SK-N-SH (cell line): ENCODE measurements at regions not wholly inside any gene's neighbourhood (a gene's known extent, or its start where the extent isn't known, plus 50 kb on each side); places are given as distances from the start of the nearest gene placed in this dataset.
A peak's percentile ranks its signal among the peaks of the same experiment; 100 is the strongest.

ENCODE experiments used
- CTCF ChIA-PET: fragments of 300-600, 350-600 bp; formaldehyde crosslinking; extraction: SDS; loops from one replicate; lab custom pipeline; 2021; lab: Yijun Ruan, JAX
- POLR2A ChIA-PET: fragments of 350-600 bp; sonication (Branson Sonifier 250); formaldehyde crosslinking; extraction: SDS; loops from one replicate; lab custom pipeline; 2020; ENCODE audit warnings: antibody characterized with exemption, inconsistent platforms; lab: Yijun Ruan, JAX
- DNase-seq: peaks from one replicate; pipeline ENCODE4 v3.0.0; 2012
- H2AFZ ChIP-seq: fragments of 200-600 bp; sonication (generic); 2 replicates; pipeline ENCODE4 v1.8.1; 2016; ENCODE audit warnings: antibody characterized with exemption, mild to moderate bottlenecking, low read depth
- H3F3A ChIP-seq: fragments of 200-600 bp; sonication (generic); replicated peaks from 2 replicates; pipeline ENCODE3; 2016; ENCODE audit warnings: antibody characterized with exemption, mild to moderate bottlenecking; ENCODE audit not compliant: insufficient read depth
- H3K27ac ChIP-seq, 2 experiments: fragments of 200-500 bp in 1 of 2; fragments of 200-600 bp in 1 of 2; sonication (Bioruptor generic) in 1 of 2; sonication (generic), shearing (Covaris generic) in 1 of 2; 2 replicates each; pipeline versions ENCODE4 v1.5.1 to v1.6.1; 2014 to 2016; ENCODE audit warnings: low read depth in 2 of 2, inconsistent platforms in 1 of 2, low read length in 1 of 2, mild to moderate bottlenecking in 1 of 2, mixed read lengths in 1 of 2
- H3K27me3 ChIP-seq: fragments of 200-600 bp; sonication (generic), shearing (Covaris generic); 2 replicates; pipeline ENCODE4 v1.6.1; 2016; ENCODE audit warnings: mixed run types; ENCODE audit not compliant: insufficient read depth
- H3K36me3 ChIP-seq, 2 experiments: fragments of 200-500 bp in 1 of 2; fragments of 200-600 bp in 1 of 2; sonication (Bioruptor generic) in 1 of 2; sonication (generic) in 1 of 2; replicated peaks in 1 of 2; 2 replicates each; pipeline versions ENCODE3 to v1.5.1; 2014 to 2016; ENCODE audit warnings: low read length in 1 of 2, mild to moderate bottlenecking in 1 of 2; ENCODE audit not compliant: insufficient read depth in 2 of 2, control insufficient read depth in 1 of 2
- H3K4me1 ChIP-seq, 2 experiments: fragments of 200-500 bp in 1 of 2; fragments of 200-600 bp in 1 of 2; sonication (Bioruptor generic) in 1 of 2; sonication (generic), shearing (Covaris generic) in 1 of 2; 2 replicates each; pipeline versions ENCODE4 v1.5.1 to v1.6.1; 2014 to 2016; ENCODE audit warnings: low read depth in 1 of 2, low read length in 1 of 2, mixed run types in 1 of 2; ENCODE audit not compliant: insufficient read depth in 2 of 2, control insufficient read depth in 1 of 2
- H3K4me2 ChIP-seq: fragments of 200-600 bp; sonication (generic), shearing (Covaris generic); 2 replicates; pipeline ENCODE4 v1.6.1; 2017; ENCODE audit warnings: mixed run types
- H3K4me3 ChIP-seq, 2 experiments: fragments of 200-500 bp in 1 of 2; fragments of 200-600 bp in 1 of 2; sonication (Bioruptor generic) in 1 of 2; sonication (generic), shearing (Covaris generic) in 1 of 2; 2 replicates each; pipeline versions ENCODE4 v1.5.1 to v1.8.1; 2014 to 2016; ENCODE audit warnings: low read depth in 2 of 2, inconsistent platforms in 1 of 2, low read length in 1 of 2, mild to moderate bottlenecking in 1 of 2, mixed read lengths in 1 of 2, moderate library complexity in 1 of 2
- H3K79me2 ChIP-seq: fragments of 200-600 bp; sonication (generic); 2 replicates; pipeline ENCODE4 v1.8.1; 2017; ENCODE audit warnings: mild to moderate bottlenecking; ENCODE audit not compliant: insufficient read depth
- H3K9ac ChIP-seq: fragments of 200-600 bp; sonication (generic); 2 replicates; pipeline ENCODE4 v1.6.1; 2017; ENCODE audit warnings: mixed run types
- H3K9me2 ChIP-seq: fragments of 200-600 bp; sonication (generic); 2 replicates; pipeline ENCODE4 v1.6.1; 2017; ENCODE audit warnings: mixed run types
- H3K9me3 ChIP-seq: fragments of 200-600 bp; sonication (generic); 2 replicates; pipeline ENCODE4 v1.6.1; 2017; ENCODE audit warnings: mixed run types, mild to moderate bottlenecking, moderate library complexity
- H4K20me1 ChIP-seq: fragments of 200-600 bp; sonication (generic); 2 replicates; pipeline ENCODE4 v1.6.1; 2017; ENCODE audit warnings: mild to moderate bottlenecking, mixed run types; ENCODE audit not compliant: insufficient read depth
- EP300 ChIP-seq, 2 experiments: IDR thresholded peaks; 2 replicates each; pipeline versions ENCODE4 v1.4.0 to v1.6.1; 2012; ENCODE audit warnings: borderline replicate concordance in 1 of 2, low read depth in 1 of 2, low read length in 1 of 2
- EZH2phosphoT487 ChIP-seq: fragments of 200-600 bp; sonication (generic); IDR thresholded peaks from 2 replicates; pipeline ENCODE4 v1.6.1; 2017; ENCODE audit warnings: low read depth, mixed run types, mild to moderate bottlenecking, antibody characterized with exemption, moderate library complexity, borderline replicate concordance
- FOSL2 ChIP-seq: IDR thresholded peaks from 2 replicates; pipeline ENCODE4 v1.4.0; 2012; ENCODE audit warnings: low read depth, mild to moderate bottlenecking, moderate library complexity, borderline replicate concordance
- FOXJ3 ChIP-seq: sonication (generic); formaldehyde crosslinking; IDR thresholded peaks from 2 replicates; pipeline ENCODE4 v1.5.1; 2020; ENCODE audit warnings: mild to moderate bottlenecking, missing genetic modification reagents
- GABPA ChIP-seq: IDR thresholded peaks from 2 replicates; pipeline ENCODE4 v1.4.0; 2012; ENCODE audit warnings: low read depth, mild to moderate bottlenecking
- JUND ChIP-seq: IDR thresholded peaks from 2 replicates; pipeline ENCODE4 v1.4.0; 2012
- MEF2A ChIP-seq: IDR thresholded peaks from 2 replicates; pipeline ENCODE4 v1.4.0; 2012; ENCODE audit warnings: low read depth, borderline replicate concordance
- NFIC ChIP-seq: IDR thresholded peaks from 2 replicates; pipeline ENCODE4 v1.4.0; 2012; ENCODE audit warnings: borderline replicate concordance
- POLR2AphosphoS5 ChIP-seq: IDR thresholded peaks from 2 replicates; pipeline ENCODE4 v1.6.1; 2012; ENCODE audit warnings: low read depth, low read length
- RAD21 ChIP-seq: IDR thresholded peaks from 2 replicates; pipeline ENCODE4 v1.6.1; 2012; ENCODE audit warnings: mild to moderate bottlenecking, low read length
- RFX5 ChIP-seq: IDR thresholded peaks from 2 replicates; pipeline ENCODE4 v1.6.1; 2012; ENCODE audit warnings: mild to moderate bottlenecking, improper control_type of control experiment, low read length
- TCF12 ChIP-seq: IDR thresholded peaks from 2 replicates; pipeline ENCODE4 v1.4.0; 2012
- YY1 ChIP-seq: IDR thresholded peaks from 2 replicates; pipeline ENCODE4 v1.4.0; 2012; ENCODE audit warnings: low read depth, mild to moderate bottlenecking
- WGBS: methylation state at CpG from one replicate; pipeline ENCODE4 v1.1.6; 2017; ENCODE audit warnings: low lambda C conversion rate; 5-methylcytosine and 5-hydroxymethylcytosine counted together
- TF ChIP-seq, protein P1 (sequence below): IDR thresholded peaks from 2 replicates; pipeline ENCODE4; 2012
- TF ChIP-seq, protein P2 (sequence below): IDR thresholded peaks from 2 replicates; pipeline ENCODE4 v1.6.1; 2012; ENCODE audit warnings: mild to moderate bottlenecking, low read depth, low read length, moderate library complexity
- TF ChIP-seq, protein P3 (sequence below): IDR thresholded peaks from 2 replicates; pipeline ENCODE4 v1.4.0; 2012; ENCODE audit warnings: low read depth, borderline replicate concordance
- TF ChIP-seq, protein P4 (sequence below): IDR thresholded peaks from 2 replicates; pipeline ENCODE4 v1.4.0; 2012; ENCODE audit warnings: low read depth, borderline replicate concordance
- TF ChIP-seq, protein P5 (sequence below): fragments of 150-350 bp; IDR thresholded peaks from 2 replicates; pipeline ENCODE4 v1.6.1; 2017; ENCODE audit warnings: antibody characterized with exemption, low read length, low read depth, borderline replicate concordance

DNA sequence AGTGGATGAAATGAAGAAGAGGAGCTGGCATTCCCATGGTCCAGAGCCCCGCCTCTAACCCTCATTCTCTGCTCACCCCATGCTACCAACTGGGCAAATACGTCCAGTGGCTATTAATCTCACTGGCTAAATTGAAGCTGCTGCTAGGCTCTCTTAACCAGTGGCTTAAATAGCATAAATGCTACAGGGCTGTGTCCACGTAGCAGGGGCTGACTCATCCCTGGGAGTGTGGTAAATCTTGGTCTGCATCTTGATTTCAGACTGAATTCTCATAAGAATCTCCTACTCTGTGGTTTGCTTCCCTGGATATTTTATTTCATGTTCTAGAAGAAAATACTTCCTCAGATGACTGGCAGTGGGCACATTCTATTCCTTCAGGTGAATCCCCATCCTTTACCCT is 193.1 kb upstream of the ARG1 start:
- ChIA-PET POLR2A (no interaction called here), CTCF (no interaction called here)
- no peak overlapping the region for H3K4me3 ChIP-seq
- peaks cover 0 to 19% of the 10 kb centered on the region in 2 experiments; a peak in 1 of 4 replicates for H3K4me1 ChIP-seq
- no peak overlapping the region for H3K9ac ChIP-seq
- H2AFZ ChIP-seq: no peak overlapping the region
- no peaks in the 10 kb centered on the region for H3K79me2 ChIP-seq
- H3K27me3 ChIP-seq: peaks cover 8% of the 10 kb centered on the region; the same call in 1 of the 2 replicates
- H4K20me1 ChIP-seq: no peaks in the 10 kb centered on the region
- no peaks in the 10 kb centered on the region for H3K9me2 ChIP-seq
- no peaks in the 10 kb centered on the region for H3F3A ChIP-seq
- DNase-seq: no peak
- TF ChIP-seq, protein P1, sequence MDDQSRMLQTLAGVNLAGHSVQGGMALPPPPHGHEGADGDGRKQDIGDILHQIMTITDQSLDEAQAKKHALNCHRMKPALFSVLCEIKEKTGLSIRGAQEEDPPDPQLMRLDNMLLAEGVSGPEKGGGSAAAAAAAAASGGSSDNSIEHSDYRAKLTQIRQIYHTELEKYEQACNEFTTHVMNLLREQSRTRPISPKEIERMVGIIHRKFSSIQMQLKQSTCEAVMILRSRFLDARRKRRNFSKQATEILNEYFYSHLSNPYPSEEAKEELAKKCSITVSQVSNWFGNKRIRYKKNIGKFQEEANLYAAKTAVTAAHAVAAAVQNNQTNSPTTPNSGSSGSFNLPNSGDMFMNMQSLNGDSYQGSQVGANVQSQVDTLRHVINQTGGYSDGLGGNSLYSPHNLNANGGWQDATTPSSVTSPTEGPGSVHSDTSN: 0 out of 2 replicates have a peak, but pooled peaks have one; percentile 13
- TF ChIP-seq, protein P2, sequence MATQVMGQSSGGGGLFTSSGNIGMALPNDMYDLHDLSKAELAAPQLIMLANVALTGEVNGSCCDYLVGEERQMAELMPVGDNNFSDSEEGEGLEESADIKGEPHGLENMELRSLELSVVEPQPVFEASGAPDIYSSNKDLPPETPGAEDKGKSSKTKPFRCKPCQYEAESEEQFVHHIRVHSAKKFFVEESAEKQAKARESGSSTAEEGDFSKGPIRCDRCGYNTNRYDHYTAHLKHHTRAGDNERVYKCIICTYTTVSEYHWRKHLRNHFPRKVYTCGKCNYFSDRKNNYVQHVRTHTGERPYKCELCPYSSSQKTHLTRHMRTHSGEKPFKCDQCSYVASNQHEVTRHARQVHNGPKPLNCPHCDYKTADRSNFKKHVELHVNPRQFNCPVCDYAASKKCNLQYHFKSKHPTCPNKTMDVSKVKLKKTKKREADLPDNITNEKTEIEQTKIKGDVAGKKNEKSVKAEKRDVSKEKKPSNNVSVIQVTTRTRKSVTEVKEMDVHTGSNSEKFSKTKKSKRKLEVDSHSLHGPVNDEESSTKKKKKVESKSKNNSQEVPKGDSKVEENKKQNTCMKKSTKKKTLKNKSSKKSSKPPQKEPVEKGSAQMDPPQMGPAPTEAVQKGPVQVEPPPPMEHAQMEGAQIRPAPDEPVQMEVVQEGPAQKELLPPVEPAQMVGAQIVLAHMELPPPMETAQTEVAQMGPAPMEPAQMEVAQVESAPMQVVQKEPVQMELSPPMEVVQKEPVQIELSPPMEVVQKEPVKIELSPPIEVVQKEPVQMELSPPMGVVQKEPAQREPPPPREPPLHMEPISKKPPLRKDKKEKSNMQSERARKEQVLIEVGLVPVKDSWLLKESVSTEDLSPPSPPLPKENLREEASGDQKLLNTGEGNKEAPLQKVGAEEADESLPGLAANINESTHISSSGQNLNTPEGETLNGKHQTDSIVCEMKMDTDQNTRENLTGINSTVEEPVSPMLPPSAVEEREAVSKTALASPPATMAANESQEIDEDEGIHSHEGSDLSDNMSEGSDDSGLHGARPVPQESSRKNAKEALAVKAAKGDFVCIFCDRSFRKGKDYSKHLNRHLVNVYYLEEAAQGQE: no peak
- TF ChIP-seq FOXJ3 (CRISPR knock-in tag) (no peak), TCF12 (no peak), JUND (peak; percentile 34), NFIC (no peak), FOSL2 (peak; percentile 47; the same call in 1 of the 2 replicates), EP300 (IDR thresholded peaks at IDR 0.05; ENCODE audit: borderline replicate concordance in 1 of 2, low read depth in 1 of 2, low read length in 1 of 2) (no peak; a peak in 1 of 4 replicates), EZH2phosphoT487 (no peak)
- no peak overlapping the region for H3K4me2 ChIP-seq
- peak overlapping the region in 1 of 2 experiments; percentile 45; a peak in 1 of 4 replicates for H3K27ac ChIP-seq
- no peaks in the 10 kb centered on the region for H3K36me3 ChIP-seq
- H3K9me3 ChIP-seq: no peaks in the 10 kb centered on the region
- 10% methylated on average over 3 of the region's 3 CpGs for WGBS

DNA sequence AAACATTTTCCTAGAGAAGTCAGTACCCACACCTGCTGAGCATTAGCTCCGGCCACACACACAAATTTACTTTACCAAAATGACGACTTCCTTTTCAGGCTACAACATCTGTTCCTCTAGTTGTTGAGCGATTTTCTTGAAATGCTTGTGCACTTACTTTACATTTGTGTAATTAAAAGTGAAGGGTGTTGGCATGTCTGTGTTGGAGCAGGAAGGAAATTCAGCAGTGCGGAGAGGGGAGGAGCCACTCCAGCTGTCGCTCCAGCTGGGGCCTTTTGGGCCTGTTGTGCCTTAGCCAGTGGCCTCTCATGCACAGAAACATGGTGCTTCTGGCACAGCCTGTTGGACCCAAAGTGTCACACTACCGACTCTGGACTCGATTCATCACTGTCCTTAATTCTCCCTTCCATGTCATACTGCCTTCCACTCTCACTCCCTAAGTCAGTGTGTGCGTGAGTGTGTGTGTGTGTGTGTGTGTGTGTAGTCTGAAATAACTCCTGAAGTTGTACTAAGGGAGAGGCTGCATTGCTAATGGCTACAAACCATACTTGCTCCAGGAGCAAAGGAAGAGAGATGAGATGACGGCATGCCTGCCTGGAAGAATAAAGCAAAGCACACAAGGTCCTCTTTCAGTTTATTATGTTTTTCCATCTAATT is 191.8 kb upstream of the ARG1 start:
- H4K20me1 ChIP-seq: no peaks in the 10 kb centered on the region
- DNase-seq: no peak
- H3K4me1 ChIP-seq: peaks cover 0 to 19% of the 10 kb centered on the region in 2 experiments; a peak in 1 of 4 replicates
- no peak overlapping the region for H2AFZ ChIP-seq
- H3K79me2 ChIP-seq: no peaks in the 10 kb centered on the region
- no peak overlapping the region for H3K9ac ChIP-seq
- no peaks in the 10 kb centered on the region for H3K9me3 ChIP-seq
- H3K36me3 ChIP-seq: no peaks in the 10 kb centered on the region
- no peak overlapping the region for H3K4me3 ChIP-seq
- H3F3A ChIP-seq: no peaks in the 10 kb centered on the region
- CTCF ChIA-PET: no interaction called here
- H3K9me2 ChIP-seq: no peaks in the 10 kb centered on the region
- 34% methylated on average over 9 of the region's 9 CpGs for WGBS
- POLR2A ChIA-PET: no interaction called here
- H3K4me2 ChIP-seq: no peak overlapping the region
- peaks cover 8% of the 10 kb centered on the region; the same call in 1 of the 2 replicates for H3K27me3 ChIP-seq
- no peak overlapping the region for H3K27ac ChIP-seq
- TF ChIP-seq, protein P3, sequence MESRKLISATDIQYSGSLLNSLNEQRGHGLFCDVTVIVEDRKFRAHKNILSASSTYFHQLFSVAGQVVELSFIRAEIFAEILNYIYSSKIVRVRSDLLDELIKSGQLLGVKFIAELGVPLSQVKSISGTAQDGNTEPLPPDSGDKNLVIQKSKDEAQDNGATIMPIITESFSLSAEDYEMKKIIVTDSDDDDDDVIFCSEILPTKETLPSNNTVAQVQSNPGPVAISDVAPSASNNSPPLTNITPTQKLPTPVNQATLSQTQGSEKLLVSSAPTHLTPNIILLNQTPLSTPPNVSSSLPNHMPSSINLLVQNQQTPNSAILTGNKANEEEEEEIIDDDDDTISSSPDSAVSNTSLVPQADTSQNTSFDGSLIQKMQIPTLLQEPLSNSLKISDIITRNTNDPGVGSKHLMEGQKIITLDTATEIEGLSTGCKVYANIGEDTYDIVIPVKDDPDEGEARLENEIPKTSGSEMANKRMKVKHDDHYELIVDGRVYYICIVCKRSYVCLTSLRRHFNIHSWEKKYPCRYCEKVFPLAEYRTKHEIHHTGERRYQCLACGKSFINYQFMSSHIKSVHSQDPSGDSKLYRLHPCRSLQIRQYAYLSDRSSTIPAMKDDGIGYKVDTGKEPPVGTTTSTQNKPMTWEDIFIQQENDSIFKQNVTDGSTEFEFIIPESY: no peak
- TF ChIP-seq RFX5: no peak
- TF ChIP-seq EZH2phosphoT487: no peak
- no peak for TF ChIP-seq RAD21
- no peak for TF ChIP-seq GABPA
- no peak for TF ChIP-seq TCF12
- TF ChIP-seq, protein P4, sequence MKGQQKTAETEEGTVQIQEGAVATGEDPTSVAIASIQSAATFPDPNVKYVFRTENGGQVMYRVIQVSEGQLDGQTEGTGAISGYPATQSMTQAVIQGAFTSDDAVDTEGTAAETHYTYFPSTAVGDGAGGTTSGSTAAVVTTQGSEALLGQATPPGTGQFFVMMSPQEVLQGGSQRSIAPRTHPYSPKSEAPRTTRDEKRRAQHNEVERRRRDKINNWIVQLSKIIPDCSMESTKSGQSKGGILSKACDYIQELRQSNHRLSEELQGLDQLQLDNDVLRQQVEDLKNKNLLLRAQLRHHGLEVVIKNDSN: no peak
- no peak for TF ChIP-seq MEF2A
- no peak for TF ChIP-seq YY1
- TF ChIP-seq, protein P5, sequence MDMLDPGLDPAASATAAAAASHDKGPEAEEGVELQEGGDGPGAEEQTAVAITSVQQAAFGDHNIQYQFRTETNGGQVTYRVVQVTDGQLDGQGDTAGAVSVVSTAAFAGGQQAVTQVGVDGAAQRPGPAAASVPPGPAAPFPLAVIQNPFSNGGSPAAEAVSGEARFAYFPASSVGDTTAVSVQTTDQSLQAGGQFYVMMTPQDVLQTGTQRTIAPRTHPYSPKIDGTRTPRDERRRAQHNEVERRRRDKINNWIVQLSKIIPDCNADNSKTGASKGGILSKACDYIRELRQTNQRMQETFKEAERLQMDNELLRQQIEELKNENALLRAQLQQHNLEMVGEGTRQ: no peak
- no peak for TF ChIP-seq POLR2AphosphoS5
